PC-3 (cell line): ENCODE measurements at regions not wholly inside any gene's neighbourhood (a gene's known extent, or its start where the extent isn't known, plus 50 kb on each side); places are given as distances from the start of the nearest gene placed in this dataset.

Source experiments
- EZH2 ChIP-seq: fragments of 300-600 bp; sonication (generic); IDR thresholded peaks from one replicate; pipeline ENCODE4 v1.6.1; 2017; ENCODE audit warnings: antibody characterized with exemption, mild to moderate bottlenecking, low read length; ENCODE audit not compliant: unreplicated experiment
- EZH2phosphoT487 ChIP-seq: fragments of 300-600 bp; sonication (generic); IDR thresholded peaks from 2 replicates; pipeline ENCODE4 v1.6.1; 2018; ENCODE audit warnings: mild to moderate bottlenecking, antibody characterized with exemption, low read length, borderline replicate concordance
- TF ChIP-seq, protein P1 (sequence below): fragments of 300-600 bp; sonication (generic); conservative IDR thresholded peaks from 2 replicates; pipeline ENCODE4 v1.5.1; 2017; ENCODE audit warnings: antibody characterized with exemption, low read depth, mild to moderate bottlenecking, low read length

DNA sequence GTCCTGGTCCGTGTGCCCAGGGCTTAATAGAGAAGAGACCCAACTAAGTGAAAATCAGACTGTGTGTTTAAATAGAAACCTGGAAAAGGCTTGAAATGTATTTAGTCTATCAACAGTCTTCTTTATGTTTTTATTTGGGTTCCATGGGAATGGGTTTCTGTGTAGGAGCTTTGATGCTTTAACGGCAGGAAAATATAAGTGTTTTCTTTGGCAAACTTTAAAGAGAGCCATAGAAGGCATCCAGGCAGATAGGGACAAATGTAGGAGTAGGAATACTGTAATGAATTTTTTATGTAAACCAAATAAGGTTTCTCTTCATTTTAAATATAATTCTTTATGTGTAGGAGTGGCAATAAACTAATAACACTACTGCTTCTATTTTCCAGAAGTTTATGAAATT is 989.0 kb downstream of the GATA3 start:
- TF ChIP-seq, protein P1, sequence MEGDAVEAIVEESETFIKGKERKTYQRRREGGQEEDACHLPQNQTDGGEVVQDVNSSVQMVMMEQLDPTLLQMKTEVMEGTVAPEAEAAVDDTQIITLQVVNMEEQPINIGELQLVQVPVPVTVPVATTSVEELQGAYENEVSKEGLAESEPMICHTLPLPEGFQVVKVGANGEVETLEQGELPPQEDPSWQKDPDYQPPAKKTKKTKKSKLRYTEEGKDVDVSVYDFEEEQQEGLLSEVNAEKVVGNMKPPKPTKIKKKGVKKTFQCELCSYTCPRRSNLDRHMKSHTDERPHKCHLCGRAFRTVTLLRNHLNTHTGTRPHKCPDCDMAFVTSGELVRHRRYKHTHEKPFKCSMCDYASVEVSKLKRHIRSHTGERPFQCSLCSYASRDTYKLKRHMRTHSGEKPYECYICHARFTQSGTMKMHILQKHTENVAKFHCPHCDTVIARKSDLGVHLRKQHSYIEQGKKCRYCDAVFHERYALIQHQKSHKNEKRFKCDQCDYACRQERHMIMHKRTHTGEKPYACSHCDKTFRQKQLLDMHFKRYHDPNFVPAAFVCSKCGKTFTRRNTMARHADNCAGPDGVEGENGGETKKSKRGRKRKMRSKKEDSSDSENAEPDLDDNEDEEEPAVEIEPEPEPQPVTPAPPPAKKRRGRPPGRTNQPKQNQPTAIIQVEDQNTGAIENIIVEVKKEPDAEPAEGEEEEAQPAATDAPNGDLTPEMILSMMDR, result no peak
- TF ChIP-seq EZH2, result no peak
- TF ChIP-seq EZH2phosphoT487, result no peak
